Gastroesophageal sphincter (tissue), 4 donors: ENCODE measurements at regions not wholly inside any gene's neighbourhood (a gene's known extent, or its start where the extent isn't known, plus 50 kb on each side); places are given as distances from the start of the nearest gene placed in this dataset.

Experiments
- ATAC-seq: fragments of 150-250 bp; one replicate; pipeline ENCODE4 v1.9.1; 2016; ENCODE audit warnings: mild to moderate bottlenecking, moderate library complexity
- H3K27ac ChIP-seq, 4 donors: fragments of 200-600 bp; sonication (generic) in 3 of 4; 1 replicate in 3 of 4; 2 replicates in 1 of 4; pipeline ENCODE4 v1.5.1; 2016 to 2019
- H3K27me3 ChIP-seq: fragments of 200-600 bp; sonication (generic); one replicate; pipeline ENCODE4 v1.5.1; 2019
- H3K36me3 ChIP-seq, 2 donors: fragments of 200-600 bp; sonication (generic); one replicate each; pipeline ENCODE4 v1.5.1; 2019; ENCODE audit warnings: control low read depth in 1 of 2
- H3K4me1 ChIP-seq, 3 donors: fragments of 200-600 bp; sonication (generic); 1 replicate in 2 of 3; 2 replicates in 1 of 3; pipeline ENCODE4 v1.5.1; 2016 to 2019; ENCODE audit warnings: control low read depth in 2 of 3
- H3K4me3 ChIP-seq, 2 donors: fragments of 200-600 bp; sonication (generic); one replicate each; pipeline ENCODE4 v1.5.1; 2019; ENCODE audit warnings: mild to moderate bottlenecking in 1 of 2, moderate library complexity in 1 of 2
- H3K9me3 ChIP-seq, 3 donors: fragments of 200-600 bp; sonication (generic); one replicate each; pipeline ENCODE4 v1.5.1; 2017 to 2019; ENCODE audit warnings: control low read depth in 2 of 3
- EP300 ChIP-seq: sonication (generic); formaldehyde crosslinking; IDR thresholded peaks from one replicate; pipeline ENCODE4 v1.6.1; 2017; ENCODE audit warnings: antibody characterized with exemption, mild to moderate bottlenecking
- POLR2A ChIP-seq, 2 donors: fragments of 450-650 bp; IDR thresholded peaks; one replicate each; pipeline ENCODE4 v1.6.1; 2017; ENCODE audit warnings: antibody characterized with exemption in 2 of 2, mild to moderate bottlenecking in 2 of 2, moderate library complexity in 1 of 2
- POLR2AphosphoS5 ChIP-seq: sonication (generic); formaldehyde crosslinking; IDR thresholded peaks from one replicate; pipeline ENCODE4 v1.6.1; 2017; ENCODE audit warnings: antibody characterized with exemption
- WGBS, 2 donors: methylation state at CpG; one replicate each; pipeline ENCODE4 v1.1.5; 2018; ENCODE audit warnings: low coverage in 1 of 2; 5-methylcytosine and 5-hydroxymethylcytosine counted together
- TF ChIP-seq, protein P1 (sequence below), 4 experiments: fragments of 200-600 bp in 2 of 4; fragments of 450-650 bp in 2 of 4; sonication (generic) in 1 of 4; IDR thresholded peaks; one replicate each; pipeline ENCODE4 v1.5.1; 2017 to 2019; ENCODE audit warnings: antibody characterized with exemption in 4 of 4, mild to moderate bottlenecking in 2 of 4, moderate library complexity in 2 of 4

DNA sequence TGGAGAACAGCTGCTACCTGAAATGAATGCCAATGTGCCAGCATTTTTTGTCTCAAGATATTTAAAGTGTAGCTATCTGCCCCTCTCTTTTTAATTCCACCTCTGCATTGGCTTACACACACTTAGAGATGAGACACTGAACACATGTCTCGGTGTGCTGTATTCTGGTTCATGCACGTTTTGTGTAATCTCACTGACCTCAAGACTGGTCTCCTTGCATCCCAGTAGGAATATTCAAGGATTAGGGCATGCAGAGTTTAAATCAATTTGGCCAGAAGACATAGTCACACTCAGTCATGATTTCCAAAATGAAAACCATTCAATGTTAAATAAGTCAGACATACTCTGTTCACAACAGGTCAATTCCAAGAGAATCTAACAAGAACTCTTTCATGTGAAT is 561.8 kb upstream of the TUSC1 start:
- Histone ChIP-seq H3K9me3 (no peaks in the 10 kb centered on the region), H3K27me3 (no peaks in the 10 kb centered on the region), H3K36me3 (no peaks in the 10 kb centered on the region), H3K27ac (no peak overlapping the region), H3K4me3 (no peak overlapping the region), H3K4me1 (no peaks in the 10 kb centered on the region)
- TF ChIP-seq, protein P1, sequence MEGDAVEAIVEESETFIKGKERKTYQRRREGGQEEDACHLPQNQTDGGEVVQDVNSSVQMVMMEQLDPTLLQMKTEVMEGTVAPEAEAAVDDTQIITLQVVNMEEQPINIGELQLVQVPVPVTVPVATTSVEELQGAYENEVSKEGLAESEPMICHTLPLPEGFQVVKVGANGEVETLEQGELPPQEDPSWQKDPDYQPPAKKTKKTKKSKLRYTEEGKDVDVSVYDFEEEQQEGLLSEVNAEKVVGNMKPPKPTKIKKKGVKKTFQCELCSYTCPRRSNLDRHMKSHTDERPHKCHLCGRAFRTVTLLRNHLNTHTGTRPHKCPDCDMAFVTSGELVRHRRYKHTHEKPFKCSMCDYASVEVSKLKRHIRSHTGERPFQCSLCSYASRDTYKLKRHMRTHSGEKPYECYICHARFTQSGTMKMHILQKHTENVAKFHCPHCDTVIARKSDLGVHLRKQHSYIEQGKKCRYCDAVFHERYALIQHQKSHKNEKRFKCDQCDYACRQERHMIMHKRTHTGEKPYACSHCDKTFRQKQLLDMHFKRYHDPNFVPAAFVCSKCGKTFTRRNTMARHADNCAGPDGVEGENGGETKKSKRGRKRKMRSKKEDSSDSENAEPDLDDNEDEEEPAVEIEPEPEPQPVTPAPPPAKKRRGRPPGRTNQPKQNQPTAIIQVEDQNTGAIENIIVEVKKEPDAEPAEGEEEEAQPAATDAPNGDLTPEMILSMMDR (IDR thresholded peaks at IDR 0.05): no peak
- TF ChIP-seq POLR2A (IDR thresholded peaks at IDR 0.05): no peak
- TF ChIP-seq EP300: no peak
- 67 to 84% methylated on average over 2 of the region's 2 CpGs for whole genome bisulfite sequencing, 2 donors
- no peak for ATAC-seq

DNA sequence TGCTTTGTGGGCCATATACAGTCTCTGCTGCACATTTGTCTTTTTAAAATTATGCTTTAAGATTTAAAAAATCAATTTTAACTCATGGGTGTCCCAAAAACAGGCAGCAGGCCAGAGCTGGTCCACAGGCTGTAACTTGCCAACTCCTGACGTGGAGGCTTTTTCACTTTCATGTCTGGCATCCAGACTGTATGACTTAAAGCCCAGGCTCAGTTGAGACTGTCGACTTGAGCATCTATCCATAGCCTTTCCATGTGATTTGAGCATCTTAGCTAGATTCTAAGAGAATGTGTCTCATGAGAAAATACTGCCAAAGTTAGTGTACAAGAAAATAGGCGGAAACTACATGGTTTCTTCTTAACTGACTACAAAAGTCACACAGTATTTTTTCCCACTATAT is 559.0 kb upstream of the TUSC1 start:
- TF ChIP-seq POLR2AphosphoS5 (no peak), POLR2A (IDR thresholded peaks at IDR 0.05) (no peak), EP300 (no peak)
- TF ChIP-seq, protein P1 (IDR thresholded peaks at IDR 0.05): no peak
- Histone ChIP-seq H3K36me3 (no peaks in the 10 kb centered on the region), H3K4me3 (no peak overlapping the region), H3K9me3 (no peaks in the 10 kb centered on the region), H3K27me3 (no peaks in the 10 kb centered on the region), H3K27ac (no peak overlapping the region), H3K4me1 (no peaks in the 10 kb centered on the region)
- WGBS, 2 donors: 69 to 100% methylated on average over 1 to 3 of the region's 3 CpGs
- no peak for ATAC-seq

DNA sequence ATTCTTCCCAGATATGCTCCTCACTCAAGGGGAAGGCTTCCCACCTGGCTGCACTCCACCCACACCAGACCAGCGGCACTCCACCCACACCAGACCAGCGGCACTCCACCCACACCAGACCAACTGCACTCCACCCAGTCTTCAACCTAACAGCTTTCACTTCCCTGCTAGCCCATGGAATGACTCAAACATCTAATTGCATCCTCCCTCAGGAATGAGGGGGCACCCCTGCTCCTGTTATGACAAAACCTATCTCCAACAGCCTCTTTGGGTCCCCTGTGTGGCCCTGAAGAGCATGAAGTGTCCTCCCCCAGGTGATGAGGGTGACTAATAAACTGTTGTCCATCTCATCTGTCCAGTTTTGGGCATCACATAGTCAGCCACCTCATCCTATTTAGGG is 556.6 kb upstream of the TUSC1 start:
- Histone ChIP-seq H3K36me3 (no peaks in the 10 kb centered on the region), H3K27me3 (no peaks in the 10 kb centered on the region), H3K9me3 (no peaks in the 10 kb centered on the region), H3K27ac (no peak overlapping the region), H3K4me3 (no peak overlapping the region), H3K4me1 (no peaks in the 10 kb centered on the region)
- no peak for ATAC-seq
- no peak for TF ChIP-seq EP300
- no peak for TF ChIP-seq POLR2A (IDR thresholded peaks at IDR 0.05)
- TF ChIP-seq, protein P1 (IDR thresholded peaks at IDR 0.05): no peak
- no peak for TF ChIP-seq POLR2AphosphoS5
- 80 to 83% methylated on average over 1 to 2 of the region's 2 CpGs for WGBS, 2 donors

DNA sequence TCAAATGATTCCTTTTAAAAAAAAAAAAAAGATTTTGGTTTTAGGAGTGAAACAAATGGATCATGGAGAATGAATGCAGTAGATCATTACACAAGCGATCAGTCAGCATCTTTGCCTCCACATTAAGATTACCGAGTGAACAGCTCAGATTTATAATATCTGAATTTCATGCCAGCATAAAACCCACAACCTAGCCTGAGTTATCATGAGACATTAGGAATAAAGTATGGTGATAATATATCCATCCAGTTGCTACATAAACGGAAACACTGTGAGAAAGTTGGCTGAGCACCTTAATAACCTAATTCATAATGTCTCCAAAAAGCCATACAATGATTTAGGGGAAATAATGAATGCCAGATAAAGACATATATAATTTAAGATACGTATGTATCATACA is 553.1 kb upstream of the TUSC1 start:
- no peak overlapping the region for H3K4me3 ChIP-seq
- no peak for ATAC-seq
- H3K36me3 ChIP-seq: no peaks in the 10 kb centered on the region
- H3K4me1 ChIP-seq: no peaks in the 10 kb centered on the region
- no peaks in the 10 kb centered on the region for H3K27me3 ChIP-seq
- no peak for TF ChIP-seq POLR2A (IDR thresholded peaks at IDR 0.05)
- TF ChIP-seq, protein P1 (IDR thresholded peaks at IDR 0.05): no peak
- TF ChIP-seq POLR2AphosphoS5: no peak
- TF ChIP-seq EP300: no peak
- H3K27ac ChIP-seq: no peak overlapping the region
- H3K9me3 ChIP-seq: no peaks in the 10 kb centered on the region
- 57 to 58% methylated on average over 4 of the region's 4 CpGs for WGBS, 2 donors

DNA sequence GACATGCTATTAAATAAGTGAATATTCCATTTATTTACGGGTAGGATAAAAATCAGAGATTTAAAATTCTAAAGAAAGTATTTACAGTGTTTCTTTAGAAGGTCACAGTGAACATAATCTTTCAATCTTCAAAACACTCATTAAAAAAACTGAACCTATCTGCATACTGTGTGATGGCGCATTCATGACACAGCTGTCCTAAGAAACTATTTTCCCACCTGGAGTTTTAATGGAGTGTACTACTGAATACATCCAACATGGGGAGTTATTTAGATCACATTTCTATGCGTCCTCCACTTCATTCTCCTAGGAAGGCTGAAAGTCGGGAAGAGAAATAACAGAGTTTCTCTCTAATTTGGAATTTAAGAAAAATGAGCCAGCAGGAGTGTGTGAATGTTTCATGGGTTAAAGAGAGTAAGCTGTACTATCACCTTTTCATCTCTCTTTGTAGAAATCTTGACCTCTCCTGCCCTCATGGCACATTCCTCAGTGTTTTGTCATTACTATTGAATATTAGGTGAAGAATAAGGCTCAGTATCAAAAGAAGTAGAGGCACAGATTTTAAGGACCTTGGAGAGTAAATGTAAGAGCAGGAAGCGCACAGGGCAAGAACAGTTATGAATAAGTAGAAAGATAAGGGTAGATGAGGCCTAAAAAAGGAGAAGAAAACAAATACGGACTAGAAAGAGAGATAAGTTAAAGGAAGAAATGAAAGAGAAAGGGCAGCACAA is 551.2 kb upstream of the TUSC1 start:
- Histone ChIP-seq H3K9me3 (no peaks in the 10 kb centered on the region), H3K4me3 (no peak overlapping the region), H3K4me1 (peaks cover 0 to 9% (median 3%) of the 10 kb centered on the region in 3 donors), H3K27me3 (no peaks in the 10 kb centered on the region), H3K27ac (no peak overlapping the region), H3K36me3 (no peaks in the 10 kb centered on the region)
- no peak for TF ChIP-seq POLR2AphosphoS5
- no peak for TF ChIP-seq POLR2A (IDR thresholded peaks at IDR 0.05)
- no peak for TF ChIP-seq EP300
- TF ChIP-seq, protein P1 (IDR thresholded peaks at IDR 0.05): no peak
- ATAC-seq: no peak
- 87 to 90% methylated on average over 5 to 6 of the region's 6 CpGs for WGBS, 2 donors
